HEK293 (cell line): ENCODE measurements at regions not wholly inside any gene's neighbourhood (a gene's known extent, or its start where the extent isn't known, plus 50 kb on each side); places are given as distances from the start of the nearest gene placed in this dataset.

ENCODE experiments used
- CTCF ChIA-PET: fragments of 350-600 bp; formaldehyde crosslinking; extraction: SDS; loops from one replicate; lab custom pipeline; 2021; ENCODE audit warnings: antibody characterized with exemption; lab: Yijun Ruan, JAX
- POLR2A ChIA-PET: fragments of 300-600 bp; formaldehyde crosslinking; extraction: SDS; loops from one replicate; lab custom pipeline; 2020; ENCODE audit warnings: antibody characterized with exemption, inconsistent platforms; lab: Yijun Ruan, JAX
- H3K27ac ChIP-seq: fragments of 200-500 bp; sonication (Bioruptor generic); 2 replicates; pipeline ENCODE4 v1.5.1; 2014; ENCODE audit warnings: low read depth, low read length, control low read depth, inconsistent platforms; ENCODE audit errors: extremely low read depth
- H3K36me3 ChIP-seq, 2 experiments: fragments of 200-500 bp in 1 of 2; sonication (Bioruptor generic) in 1 of 2; 1 replicate in 1 of 2; 2 replicates in 1 of 2; pipeline ENCODE4 v1.5.1; 2014 to 2017; ENCODE audit warnings: inconsistent platforms in 2 of 2, low read length in 2 of 2; ENCODE audit not compliant: control insufficient read depth in 2 of 2, insufficient read depth in 1 of 2
- H3K4me1 ChIP-seq: fragments of 200-500 bp; sonication (Bioruptor generic); 2 replicates; pipeline ENCODE4 v1.5.1; 2014; ENCODE audit warnings: mild to moderate bottlenecking, low read length, inconsistent platforms; ENCODE audit not compliant: control insufficient read depth, insufficient read depth
- H3K4me3 ChIP-seq: 2 replicates; pipeline ENCODE4 v1.5.1; 2011; ENCODE audit warnings: low read depth, mild to moderate bottlenecking, control low read depth, low read length, moderate library complexity
- H3K9me3 ChIP-seq: fragments of 200-500 bp; sonication (Bioruptor generic); 2 replicates; pipeline ENCODE4 v1.5.1; 2014; ENCODE audit warnings: low read depth, low read length, inconsistent platforms; ENCODE audit not compliant: control insufficient read depth, insufficient read depth
- CTCF ChIP-seq: fragments of 450-650 bp; formaldehyde crosslinking; IDR thresholded peaks from 2 replicates; pipeline ENCODE4 v1.5.1; 2016; ENCODE audit warnings: missing biosample characterization, missing genetic modification characterization
- PATZ1 ChIP-seq: fragments of 450-650 bp; formaldehyde crosslinking; IDR thresholded peaks from 2 replicates; pipeline ENCODE4 v1.5.1; 2016; ENCODE audit warnings: missing biosample characterization, missing genetic modification characterization
- SALL2 ChIP-seq: fragments of 450-650 bp; formaldehyde crosslinking; IDR thresholded peaks from 2 replicates; pipeline ENCODE4 v1.5.0; 2017; ENCODE audit warnings: missing biosample characterization, mild to moderate bottlenecking, missing genetic modification characterization, borderline replicate concordance
- SETDB1 ChIP-seq: IDR thresholded peaks from one replicate; pipeline ENCODE4 v1.6.1; 2017; ENCODE audit warnings: mild to moderate bottlenecking, low read length, moderate library complexity, mixed read lengths; ENCODE audit not compliant: insufficient read length
- ZNF19 ChIP-seq: fragments of 450-650 bp; formaldehyde crosslinking; IDR thresholded peaks from 2 replicates; pipeline ENCODE4; 2016; ENCODE audit warnings: missing biosample characterization, missing genetic modification characterization, low read depth
- ZNF449 ChIP-seq: fragments of 450-650 bp; formaldehyde crosslinking; IDR thresholded peaks from 2 replicates; pipeline ENCODE4 v1.5.1; 2017; ENCODE audit warnings: missing biosample characterization, mild to moderate bottlenecking, missing genetic modification characterization, moderate library complexity
- ZNF558 ChIP-seq: fragments of 450-650 bp; formaldehyde crosslinking; IDR thresholded peaks from 2 replicates; pipeline ENCODE4 v1.5.1; 2016; ENCODE audit warnings: missing biosample characterization, missing genetic modification characterization
- ZNF654 ChIP-seq: fragments of 450-650 bp; formaldehyde crosslinking; IDR thresholded peaks from 2 replicates; pipeline ENCODE4 v1.5.1; 2016; ENCODE audit warnings: low read depth, missing biosample characterization, missing genetic modification characterization
- ZSCAN16 ChIP-seq: fragments of 450-650 bp; formaldehyde crosslinking; IDR thresholded peaks from 2 replicates; pipeline ENCODE4 v1.5.1; 2016; ENCODE audit warnings: missing biosample characterization, missing genetic modification characterization
- ZSCAN23 ChIP-seq: fragments of 450-650 bp; formaldehyde crosslinking; IDR thresholded peaks from 2 replicates; pipeline ENCODE4 v1.5.1; 2016; ENCODE audit warnings: missing biosample characterization, missing genetic modification characterization

GRCh38 chr4:159455675-159456237, 352.9 kb downstream of the RAPGEF2 start:
- no peaks in the 10 kb centered on the region for H3K9me3 ChIP-seq
- TF ChIP-seq ZNF654 = peak; percentile 57
- no peak for TF ChIP-seq ZNF449 (tag by site-specific recombination)
- no peak for TF ChIP-seq ZSCAN23 (tag by site-specific recombination)
- no peak for TF ChIP-seq SALL2 (tag by site-specific recombination)
- peak; percentile 74 for TF ChIP-seq PATZ1
- TF ChIP-seq CTCF (tag by site-specific recombination) = peak; percentile 36; the same call in 1 of the 2 replicates
- ChIA-PET CTCF (interaction anchor here (0.6 to 1.2 kb wide), 7 partner anchors 10 to 253 kb away, joined by 3 to 4 read pairs (median 3); no protein-coding TSS in a partner anchor), POLR2A (no interaction called here)
- no peaks in the 10 kb centered on the region for H3K36me3 ChIP-seq
- H3K4me3 ChIP-seq = no peak overlapping the region
- no peaks in the 10 kb centered on the region for H3K4me1 ChIP-seq
- H3K27ac ChIP-seq = no peak overlapping the region

GRCh38 chr4:159460371-159460770, 357.5 kb downstream of the RAPGEF2 start:
- no peaks in the 10 kb centered on the region for H3K9me3 ChIP-seq
- CTCF ChIA-PET = interaction anchor here (0.6 kb wide), 1 partner anchor 861 kb away, joined by 4 read pairs; no protein-coding TSS in a partner anchor
- no peak overlapping the region for H3K4me3 ChIP-seq
- no peak overlapping the region for H3K27ac ChIP-seq
- TF ChIP-seq ZSCAN16 (tag by site-specific recombination) = no peak
- TF ChIP-seq, all 188 proteins: peak for 0
- Histone ChIP-seq H3K4me1 (no peaks in the 10 kb centered on the region), H3K36me3 (no peaks in the 10 kb centered on the region)
- POLR2A ChIA-PET = no interaction called here

GRCh38 chr4:159463235-159463634, 360.4 kb downstream of the RAPGEF2 start:
- Histone ChIP-seq H3K4me3 (no peak overlapping the region), H3K4me1 (no peaks in the 10 kb centered on the region), H3K27ac (no peak overlapping the region), H3K36me3 (no peaks in the 10 kb centered on the region), H3K9me3 (no peaks in the 10 kb centered on the region)
- POLR2A ChIA-PET = no interaction called here
- TF ChIP-seq ZNF19 = no peak
- CTCF ChIA-PET = interaction anchor here (0.8 kb wide), 1 partner anchor 12 kb away, joined by 3 read pairs; no protein-coding TSS in a partner anchor

- ChIA-PET POLR2A (no interaction called here), CTCF (interaction anchor here (0.7 kb wide), 2 partner anchors 31 to 77 kb away, joined by 4 to 5 read pairs; no protein-coding TSS in a partner anchor)
- H3K36me3 ChIP-seq = no peaks in the 10 kb centered on the region
- H3K27ac ChIP-seq = no peak overlapping the region
- no peaks in the 10 kb centered on the region for H3K9me3 ChIP-seq
- H3K4me3 ChIP-seq = no peak overlapping the region
- TF ChIP-seq ZNF19 = no peak
- peak; percentile 85 for TF ChIP-seq SETDB1
- TF ChIP-seq CTCF (tag by site-specific recombination) = no peak
- TF ChIP-seq ZNF558 (tag by site-specific recombination) = no peak
- TF ChIP-seq, all 188 proteins: peak for 1
- H3K4me1 ChIP-seq = no peaks in the 10 kb centered on the region
Observed at GRCh38 chr4:159464302-159464701, 361.4 kb downstream of the RAPGEF2 start.
